ENCODE measurements at regions not wholly inside any gene's neighbourhood (a gene's known extent, or its start where the extent isn't known, plus 50 kb on each side); places are given as distances from the start of the nearest gene placed in this dataset.

DNA sequence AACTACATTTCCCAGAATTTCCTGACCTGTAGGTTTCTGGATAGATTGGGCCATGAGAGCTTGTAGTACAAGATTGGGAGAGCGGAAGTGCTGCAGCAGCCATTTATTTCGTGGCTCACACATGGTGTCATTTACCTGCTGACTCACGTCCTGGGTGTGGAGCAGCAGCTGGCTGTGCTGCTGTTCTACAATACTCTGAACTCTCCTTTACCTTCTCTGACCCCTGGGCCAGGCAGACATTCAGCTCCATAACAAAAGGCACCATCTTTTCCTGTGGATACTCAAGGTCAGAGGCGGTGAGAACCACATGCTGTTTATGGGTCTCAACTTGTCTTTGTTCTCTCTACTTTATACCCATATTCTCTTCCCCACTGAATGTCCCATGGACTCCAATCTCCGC lies 490.2 kb downstream of the IGSF11 start:
- no peak for DNase-seq

DNA sequence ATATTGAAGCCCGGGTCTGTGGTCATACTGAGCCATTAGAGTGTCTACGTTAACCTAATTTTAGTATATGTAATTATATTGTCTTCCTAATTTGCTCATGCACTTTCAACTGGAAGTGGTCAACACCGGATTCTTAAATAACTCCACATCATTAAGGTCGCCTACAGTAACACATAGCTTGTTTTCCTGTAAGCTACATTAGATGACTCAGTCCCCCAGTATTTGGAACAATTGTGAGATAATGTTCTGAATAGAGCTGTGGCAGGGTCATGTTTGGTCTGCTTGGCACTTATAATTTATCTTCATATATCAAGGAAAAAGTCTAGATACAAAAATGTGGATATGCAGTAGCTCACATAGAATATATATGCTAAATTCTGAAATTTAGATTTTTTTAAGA lies 486.2 kb downstream of the IGSF11 start:
- no peak for DNase-seq

DNA sequence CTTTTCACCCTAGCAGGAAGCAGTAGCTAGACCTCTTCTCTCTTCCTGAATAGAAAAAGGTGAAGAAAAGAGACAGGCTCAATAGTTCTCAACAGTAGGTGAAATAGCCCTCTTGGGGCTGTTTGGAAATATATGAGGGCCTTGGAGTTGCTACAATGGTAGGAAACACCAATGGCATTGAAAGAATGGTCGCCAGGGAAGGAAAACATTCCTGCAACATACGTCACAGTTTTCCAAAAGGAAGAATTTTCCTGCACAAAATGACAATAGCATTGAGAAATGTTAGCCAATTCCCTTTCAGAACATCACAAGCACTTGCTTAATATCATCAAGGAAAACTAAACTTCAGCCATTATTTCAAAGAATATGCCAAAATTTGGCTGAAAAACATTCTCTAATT lies 484.5 kb downstream of the IGSF11 start:
- DNase-seq = no peak

DNA sequence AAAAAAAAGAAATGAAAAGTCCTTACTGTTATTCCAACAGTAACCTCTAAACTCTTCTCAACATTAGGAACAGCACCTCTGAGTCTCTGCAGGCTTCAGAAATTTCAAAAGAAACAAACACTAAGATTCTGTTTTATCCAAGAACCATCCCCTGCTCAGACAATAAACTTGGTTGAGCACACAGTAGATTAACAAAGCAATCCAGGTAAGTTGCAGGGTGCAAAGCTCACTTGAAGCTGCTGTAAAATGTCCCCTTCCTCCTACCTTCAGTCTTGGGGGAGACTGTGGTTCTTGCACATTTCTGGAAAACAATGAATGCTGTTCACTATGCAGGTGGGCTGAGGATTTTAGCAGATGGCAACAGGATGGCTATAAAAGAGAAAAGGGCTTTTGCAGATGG lies 484.1 kb downstream of the IGSF11 start:
- no peak for DNase-seq

DNA sequence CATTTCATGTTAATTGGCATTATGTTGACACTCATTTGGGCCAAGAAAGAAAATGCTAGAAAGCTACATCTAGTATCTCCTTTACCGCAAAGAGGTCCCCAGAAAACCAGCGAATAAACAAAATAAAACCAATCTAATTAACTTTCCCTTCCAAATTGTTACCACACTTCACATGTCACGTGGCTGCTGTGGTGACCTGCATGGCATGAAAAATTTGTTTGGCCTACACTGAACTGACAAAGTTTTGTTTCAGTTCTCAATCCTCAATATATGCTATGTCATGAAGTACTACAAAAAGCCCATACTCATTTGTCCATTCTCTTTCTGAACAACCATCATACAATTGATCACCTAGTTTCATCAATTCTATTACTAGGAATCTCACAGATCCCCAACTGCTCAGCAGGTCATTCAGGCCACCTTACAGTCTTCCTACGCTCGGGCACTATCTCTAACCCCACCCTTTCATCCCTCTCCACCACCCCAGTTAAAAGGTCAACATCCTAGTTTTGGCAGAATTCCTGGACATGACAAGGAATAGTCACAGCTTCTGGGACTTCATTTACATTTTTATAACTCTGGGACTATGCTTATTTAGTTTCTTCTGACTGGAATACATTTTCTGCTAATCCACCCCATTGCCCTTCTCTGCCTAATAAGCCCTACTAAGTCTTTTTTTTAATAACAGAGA lies 480.4 kb downstream of the IGSF11 start:
- no peak for DNase-seq

DNA sequence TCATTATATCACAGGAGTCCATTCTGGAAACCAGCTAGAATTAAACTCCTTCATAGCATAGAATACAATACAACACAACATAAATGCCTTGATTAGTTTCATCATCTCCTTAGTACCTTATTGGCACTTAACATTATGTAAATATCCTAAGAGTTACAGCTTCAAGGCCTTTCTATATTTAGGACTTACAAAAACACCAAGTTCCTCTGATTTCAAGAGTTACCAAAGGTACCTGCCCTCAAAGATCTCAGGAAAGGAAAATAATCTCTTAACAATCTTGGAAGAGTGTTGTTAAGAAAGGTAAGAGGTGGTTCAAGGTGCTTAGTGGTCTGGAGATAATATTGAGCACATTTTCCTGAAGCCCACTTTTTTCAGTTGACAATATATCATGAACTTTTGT lies 477.7 kb downstream of the IGSF11 start:
- DNase-seq = no peak

DNA sequence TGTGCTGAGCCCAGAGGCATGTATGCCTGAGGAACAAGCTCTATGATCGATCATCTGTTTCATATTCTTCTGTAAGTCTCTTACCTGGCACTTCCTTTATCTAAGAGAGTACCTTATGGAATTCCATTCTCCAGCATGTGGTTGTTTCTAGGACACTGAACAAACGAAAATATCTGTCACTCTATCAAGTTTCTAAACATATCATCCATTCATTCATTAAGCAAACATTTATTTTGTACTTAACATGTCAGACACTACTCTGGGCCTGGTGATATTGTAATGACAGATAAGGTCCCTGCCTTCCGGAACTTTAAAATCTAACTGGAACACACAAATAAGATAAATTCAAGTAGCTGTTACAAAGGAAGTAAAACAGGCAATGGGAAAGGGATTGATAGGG lies 477.1 kb downstream of the IGSF11 start:
- no peak for DNase-seq

DNA sequence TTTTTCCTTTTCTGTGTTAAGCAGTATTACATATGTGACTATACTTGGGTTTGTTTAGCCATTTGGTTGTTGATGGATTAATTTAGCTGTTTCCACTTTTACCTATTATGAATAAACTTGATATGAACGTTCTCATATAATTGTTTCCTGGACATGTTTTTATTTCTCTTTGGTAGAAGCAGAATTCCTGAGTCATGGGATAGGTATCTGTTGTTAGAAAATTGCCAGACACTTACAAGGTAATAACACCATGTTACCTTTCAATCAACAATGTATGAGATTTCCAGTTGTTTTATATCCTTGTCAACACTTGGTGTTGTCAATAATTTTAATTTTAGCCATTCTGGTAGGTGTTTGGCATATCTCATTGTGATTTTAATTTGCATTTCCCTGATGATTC lies 475.4 kb downstream of the IGSF11 start:
- no peak for DNase-seq

DNA sequence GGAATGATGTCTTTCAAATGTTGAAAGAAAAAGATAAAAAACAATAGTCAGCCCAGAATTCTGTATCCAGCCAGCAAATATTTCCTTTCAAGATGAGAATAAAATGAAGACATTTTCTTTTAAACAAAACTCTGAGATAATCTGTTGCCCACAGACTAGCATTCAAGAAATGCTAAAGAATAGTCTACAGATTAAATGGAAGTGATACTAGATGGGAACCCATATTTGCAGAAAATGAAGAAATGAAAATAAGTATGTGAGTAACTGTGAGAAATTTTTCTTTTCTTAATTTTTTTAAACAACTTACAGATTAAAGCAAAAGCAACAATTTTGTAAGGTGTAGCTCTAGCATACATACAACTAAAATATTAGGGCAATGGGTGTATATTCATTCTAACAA lies 469.8 kb downstream of the IGSF11 start:
- no peak for DNase-seq

DNA sequence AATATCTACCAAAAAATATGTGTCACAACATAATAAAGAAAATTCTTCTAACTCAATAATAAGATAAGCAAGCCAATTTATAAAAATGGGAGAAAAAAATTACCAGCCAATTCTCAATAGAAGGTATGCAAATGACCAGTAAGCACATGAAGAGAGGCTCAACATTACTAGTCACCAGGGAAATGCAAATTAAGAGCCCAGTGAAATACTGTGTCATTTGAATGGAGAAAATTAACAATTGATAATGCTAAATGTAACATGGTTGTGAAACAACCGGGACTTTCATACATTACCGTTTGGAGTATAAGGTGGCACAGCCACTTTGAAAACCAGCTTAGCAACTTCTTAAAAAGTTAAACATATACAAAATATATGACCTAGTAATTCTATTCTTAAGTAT lies 460.7 kb downstream of the IGSF11 start:
- no peak for DNase-seq

DNA sequence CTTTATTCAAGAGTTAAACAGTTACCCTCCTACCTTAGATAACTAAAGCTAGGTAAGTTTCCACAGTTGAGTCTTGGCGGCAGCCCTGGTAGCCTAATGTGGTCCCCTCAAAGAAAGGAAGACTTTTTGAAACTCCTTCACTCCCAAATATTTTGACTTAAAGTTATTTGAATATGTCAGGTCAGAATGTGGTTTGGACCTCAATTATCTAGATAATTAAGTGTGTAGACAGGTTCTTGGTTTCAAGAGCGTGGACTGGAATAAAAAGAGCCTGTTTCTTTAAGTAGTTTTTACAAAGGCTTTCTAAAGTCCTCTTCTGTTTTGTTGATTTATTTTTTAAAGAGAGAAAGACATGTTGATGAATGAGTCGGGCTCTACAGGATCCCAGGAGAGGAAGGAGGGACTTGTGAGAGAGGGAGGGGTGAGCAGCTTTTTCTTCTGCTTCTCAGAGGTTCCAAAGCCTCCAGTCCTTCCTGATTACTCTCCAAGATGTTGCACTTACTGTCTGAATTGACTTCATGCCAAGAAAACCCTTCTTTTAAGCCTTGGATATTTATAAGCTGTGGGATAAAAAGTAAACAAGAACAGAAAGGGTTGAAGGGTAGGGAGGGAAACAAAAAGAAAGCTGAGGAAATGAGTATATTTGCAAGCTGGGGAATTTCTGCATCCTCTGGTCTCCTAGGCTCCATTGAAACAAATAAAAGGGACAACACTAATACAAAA lies 457.4 kb downstream of the IGSF11 start:
- peak; percentile 31 to 85 (median 68) for DNase-seq

DNA sequence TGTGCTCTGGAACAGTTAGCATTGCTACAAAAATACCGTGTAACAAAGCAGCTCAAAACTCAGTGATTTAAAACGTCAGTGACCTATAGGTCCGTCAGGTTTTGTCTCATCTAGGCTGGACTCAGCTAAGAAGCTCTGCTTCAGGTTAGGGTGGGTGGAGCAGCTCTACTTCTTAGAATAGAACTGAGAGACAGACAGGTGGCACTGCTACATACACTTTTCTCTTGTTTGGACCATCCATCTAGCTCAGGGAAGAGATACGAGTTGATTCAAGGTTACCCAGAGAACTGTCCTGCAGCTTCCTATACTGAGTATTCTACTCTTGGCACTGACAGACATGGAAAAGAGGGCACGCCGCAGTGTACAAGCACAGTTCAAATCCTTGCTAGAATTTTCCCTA lies 456.1 kb downstream of the IGSF11 start:
- DNase-seq = no peak

DNA sequence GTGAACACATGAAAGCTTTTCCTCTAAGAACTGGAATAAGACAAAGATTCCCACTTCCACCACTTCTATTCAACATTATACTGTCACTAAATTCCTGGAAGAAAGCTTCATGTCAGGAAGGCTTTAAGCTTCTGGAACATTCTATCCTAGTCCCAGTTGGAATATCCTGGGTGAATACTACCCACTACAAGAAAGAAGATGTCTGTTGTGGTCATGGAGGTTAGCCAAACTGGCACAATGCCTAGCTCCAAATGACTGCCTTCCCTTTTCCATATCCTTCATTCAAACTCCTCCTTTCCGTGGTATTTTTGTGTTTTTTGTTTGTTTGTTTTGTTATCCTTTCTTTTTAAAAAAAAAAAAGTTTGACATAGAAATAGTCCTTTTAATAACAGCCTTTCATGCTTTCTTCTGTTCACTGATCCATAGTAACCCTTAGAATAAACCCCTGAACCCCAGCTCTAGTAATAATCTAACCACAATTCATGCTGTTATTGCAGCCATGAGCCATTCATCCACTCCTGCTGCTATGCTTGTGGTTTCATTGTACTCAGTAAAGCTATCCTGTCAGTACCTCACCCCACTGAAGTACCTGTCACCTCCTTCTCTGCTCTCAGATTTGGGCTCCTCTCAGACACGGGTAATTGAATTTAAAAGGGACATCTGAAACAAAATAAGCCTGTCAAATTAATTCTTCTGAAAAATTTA lies 447.5 kb downstream of the IGSF11 start:
- no peak for DNase-seq

DNA sequence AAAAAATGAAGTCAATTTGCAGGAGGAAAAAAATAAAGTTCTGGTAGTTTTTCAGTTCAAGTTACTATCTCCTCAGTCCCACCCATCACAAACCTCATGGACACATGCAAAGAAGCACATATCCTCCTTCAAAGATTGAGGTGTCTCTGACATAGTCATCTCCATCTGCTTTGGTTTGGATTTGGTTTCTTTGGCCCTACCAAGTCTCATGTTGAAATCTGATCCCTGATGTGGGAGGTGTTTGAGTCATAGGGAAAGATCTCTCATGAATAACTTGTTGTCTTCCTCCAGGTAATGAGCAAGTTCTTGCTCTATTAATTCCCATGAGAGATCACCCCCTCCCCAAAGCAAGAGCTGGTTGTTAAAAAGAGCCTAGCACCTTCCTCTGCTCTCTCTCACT lies 446.8 kb downstream of the IGSF11 start:
- no peak for DNase-seq

DNA sequence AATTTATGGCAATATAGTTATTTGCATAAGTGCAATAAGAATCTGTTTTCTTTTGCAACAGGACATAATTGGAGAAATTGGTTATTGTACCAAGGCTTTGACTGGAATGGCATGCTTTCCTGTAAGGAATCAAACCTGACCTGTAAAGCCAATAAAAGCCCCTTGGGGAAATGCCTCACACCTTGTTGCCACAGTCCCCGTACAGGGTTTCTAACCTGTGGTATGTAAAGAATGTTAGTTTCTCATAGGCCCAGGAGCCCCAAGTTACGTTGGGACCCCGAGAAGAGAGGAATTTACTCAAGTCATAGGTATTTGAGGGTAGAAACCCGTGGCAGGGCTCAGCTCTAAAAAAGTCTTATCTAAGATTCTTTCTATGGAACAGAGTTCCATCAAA lies 441.4 kb downstream of the IGSF11 start:
- DNase-seq = no peak

DNA sequence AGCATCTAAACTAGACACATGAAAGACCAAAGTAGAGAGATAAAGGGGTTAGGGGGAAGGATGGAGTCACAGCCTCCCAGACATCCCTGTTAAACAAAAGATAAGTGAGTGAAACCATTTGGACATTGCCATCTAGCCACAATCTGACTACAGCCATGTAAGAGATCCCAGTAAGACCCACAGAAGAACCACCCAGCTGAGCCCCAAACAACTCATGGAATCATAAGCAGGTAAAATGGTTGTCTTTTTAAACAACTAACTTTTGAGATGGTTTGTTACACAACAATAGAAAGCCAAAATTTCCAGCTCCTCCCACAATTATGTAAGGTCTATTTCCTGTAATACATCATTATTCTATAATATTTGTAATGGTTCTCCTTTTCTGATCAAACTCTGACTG lies 437.5 kb downstream of the IGSF11 start:
- DNase-seq = no peak

DNA sequence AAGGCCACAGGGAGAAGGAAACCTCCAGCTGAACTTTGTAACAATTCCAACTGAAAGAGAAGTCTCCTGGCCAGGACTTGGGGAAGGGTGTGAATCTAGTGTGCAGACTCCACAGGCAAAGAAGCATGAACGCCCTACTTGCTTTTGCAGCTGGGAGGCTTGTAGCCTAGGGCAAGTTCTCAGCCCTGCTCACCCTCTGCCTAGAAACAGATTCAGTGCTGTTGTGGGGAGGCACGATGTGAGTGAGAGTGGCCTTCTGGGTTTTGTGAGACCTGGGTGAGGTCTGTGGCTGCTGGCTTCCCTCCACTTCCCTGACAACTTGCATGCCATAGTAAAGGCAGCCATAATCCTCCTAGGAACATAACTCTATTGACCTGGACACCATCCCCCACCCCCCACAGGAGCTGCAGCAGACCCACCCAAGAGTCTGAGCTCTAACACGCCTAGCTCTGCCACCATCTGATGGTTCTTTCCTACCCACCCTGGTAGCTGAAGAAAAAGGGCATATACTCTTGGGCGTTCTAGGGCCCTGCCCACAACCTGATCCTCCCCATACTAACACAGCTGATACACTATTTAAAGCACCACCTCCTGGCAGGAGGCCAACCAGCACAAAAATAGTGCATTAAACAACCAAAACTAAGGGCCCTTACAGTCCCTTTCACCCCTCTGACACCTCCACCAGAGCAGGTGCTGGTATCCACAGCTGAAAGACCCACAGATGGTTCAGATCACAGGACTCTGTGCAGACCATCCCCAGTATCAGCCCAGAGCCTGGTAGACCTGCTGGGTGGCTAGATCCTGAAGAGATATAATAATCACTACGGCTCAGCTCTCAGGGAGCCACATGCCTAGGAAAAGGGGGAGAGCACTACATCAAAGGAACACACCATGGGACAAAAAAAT lies 426.5 kb downstream of the IGSF11 start:
- no peak for DNase-seq

DNA sequence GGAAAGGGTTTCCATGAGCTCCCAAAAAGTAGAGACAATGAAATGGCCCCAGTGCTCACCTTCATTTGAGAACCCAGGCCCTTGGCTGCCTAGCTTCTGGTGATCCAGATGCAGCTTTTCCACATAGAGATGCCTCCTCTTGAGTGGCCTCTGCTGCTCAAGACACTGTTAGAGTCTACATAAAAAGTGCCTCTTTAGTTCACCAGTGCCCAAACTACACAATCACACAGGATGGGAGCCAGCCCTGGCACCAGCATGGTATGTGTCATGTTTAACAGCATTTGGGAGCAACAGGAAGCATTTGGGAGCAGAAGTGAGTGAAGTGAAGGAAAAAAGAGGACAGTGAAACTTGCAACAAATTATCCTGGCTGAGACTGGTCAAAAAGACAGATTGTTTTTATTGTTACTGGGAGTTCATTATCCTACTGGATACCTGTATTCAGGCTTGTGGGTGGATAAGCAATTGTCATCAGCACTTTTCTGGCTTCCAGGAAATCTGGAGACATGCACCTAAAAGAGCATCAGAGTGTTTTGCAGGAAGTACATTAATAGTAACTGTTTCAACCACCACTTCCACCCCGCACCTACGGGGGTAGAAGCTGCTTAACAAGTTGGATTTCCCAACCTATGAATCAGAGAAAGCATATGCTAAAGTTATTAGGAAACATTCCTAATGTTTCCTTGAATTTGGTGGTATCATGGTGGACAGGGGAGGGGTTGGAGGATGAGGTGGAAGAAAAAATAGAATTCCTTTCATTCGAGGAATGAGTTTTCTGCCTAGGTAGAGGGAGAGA lies 416.2 kb downstream of the IGSF11 start:
- DNase-seq = no peak

DNA sequence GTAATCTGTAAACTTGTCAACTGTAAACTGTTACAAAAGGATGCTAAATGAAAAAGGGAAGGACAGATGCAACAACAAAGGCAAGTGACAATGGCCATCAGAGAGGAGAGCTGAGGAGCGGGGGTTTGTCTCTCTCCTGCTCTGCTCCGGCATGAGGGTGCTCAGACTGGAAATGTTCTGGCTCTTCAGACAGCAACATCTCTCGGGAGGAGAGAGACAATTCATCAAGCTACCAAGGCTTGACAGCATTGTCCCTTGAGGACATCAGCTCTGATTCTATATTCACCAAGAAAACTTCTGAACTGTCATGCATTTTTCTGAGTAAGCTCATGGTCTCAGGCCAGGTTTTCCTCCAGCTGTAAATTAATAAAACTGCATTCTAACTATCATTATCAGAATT lies 408.2 kb downstream of the IGSF11 start:
- DNase-seq = no peak

DNA sequence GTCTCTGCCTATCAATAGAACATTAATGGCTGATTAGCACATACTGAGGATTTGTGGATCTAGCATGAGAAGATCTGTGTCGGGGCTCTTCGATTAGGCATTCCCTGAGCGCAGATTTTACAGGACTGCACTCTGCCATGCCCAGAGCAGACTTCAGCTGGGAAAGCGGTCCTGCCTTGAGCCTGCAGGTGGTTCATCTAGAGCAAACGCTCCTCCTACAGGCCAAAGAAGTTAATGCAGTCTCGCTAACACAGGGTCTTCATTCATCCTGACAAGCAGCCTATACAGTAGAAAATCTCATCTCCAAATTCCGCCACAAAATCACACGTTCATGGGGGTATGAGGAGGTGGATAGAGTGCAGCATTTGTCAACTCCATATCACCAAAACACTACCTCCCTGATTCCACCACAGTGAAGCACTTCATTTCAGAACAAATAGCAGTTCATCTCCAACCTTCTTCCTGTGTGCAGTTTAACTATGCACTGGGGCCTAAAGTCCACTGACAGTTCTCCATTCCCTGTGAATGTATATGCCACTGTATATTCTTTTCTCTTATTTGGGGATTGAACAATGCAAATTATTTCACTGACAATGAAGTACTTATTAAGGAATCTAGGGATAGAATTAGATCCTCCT lies 405.8 kb downstream of the IGSF11 start:
- peak; percentile 49 to 86 (median 71) for DNase-seq

DNA sequence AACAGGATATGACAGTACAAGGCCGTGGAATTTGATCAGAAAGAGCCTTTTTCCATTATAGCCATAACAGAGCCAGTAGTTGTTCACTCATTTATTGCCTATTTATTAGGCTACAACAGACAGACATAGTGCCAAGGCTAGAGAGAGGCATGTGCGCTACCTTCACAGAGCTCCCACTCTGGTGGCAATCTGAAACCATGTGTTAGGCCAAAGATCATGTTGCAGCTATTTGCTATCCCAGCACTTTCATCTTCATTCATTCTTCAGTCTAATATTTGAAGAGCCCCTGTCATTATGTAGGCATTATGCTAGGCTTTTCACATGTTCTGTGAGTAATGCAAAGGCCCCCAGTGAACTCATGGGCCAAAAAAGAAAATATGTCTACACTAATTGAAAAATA lies 404.8 kb downstream of the IGSF11 start:
- DNase-seq = no peak
